Bronchial epithelial cell (primary cell): ENCODE measurements at regions not wholly inside any gene's neighbourhood (a gene's known extent, or its start where the extent isn't known, plus 50 kb on each side); places are given as distances from the start of the nearest gene placed in this dataset.
"Not testable (repeated sequence)": the region's sequence is repeated elsewhere in the genome, so short reads cannot be mapped to it uniquely, and the experiment has no call there.

Experiments
- DNase-seq: peaks from one replicate; pipeline ENCODE4 v3.0.0-alpha.2; 2010; ENCODE audit warnings: low read depth
- FAIRE-seq: peaks from 2 replicates; lab custom pipeline; 2011; peaks lifted over from hg19 to GRCh38; lab: Jason Lieb, UNC
- H3K27me3 ChIP-seq: 2 replicates; pipeline ENCODE4 v1.5.1; 2011; ENCODE audit warnings: low read length; ENCODE audit not compliant: control insufficient read depth, insufficient read depth
- H3K36me3 ChIP-seq: 2 replicates; pipeline ENCODE4 v1.5.1; 2011; ENCODE audit warnings: low read length; ENCODE audit not compliant: control insufficient read depth, insufficient read depth
- H3K4me3 ChIP-seq: 2 replicates; pipeline ENCODE4 v1.5.1; 2011; ENCODE audit warnings: mild to moderate bottlenecking, low read depth, low read length, control low read depth
- CTCF ChIP-seq: IDR thresholded peaks from 2 replicates; pipeline ENCODE4 v1.5.1; 2011; ENCODE audit warnings: mild to moderate bottlenecking, moderate library complexity, low read length, control low read depth, inconsistent platforms; ENCODE audit not compliant: insufficient read depth, severe bottlenecking

- FAIRE-seq (no peak), DNase-seq (no peak)
- no peak for TF ChIP-seq CTCF
- Histone ChIP-seq H3K36me3 (no peaks in the 10 kb centered on the region), H3K4me3 (no peak overlapping the region), H3K27me3 (no peaks in the 10 kb centered on the region)
Observed at GRCh38 chr2:78245394-78246135, 723.4 kb upstream of the LRRTM4 start.

GRCh38 chr2:78251708-78252107 lies 729.5 kb upstream of the LRRTM4 start:
- DNase-seq: no peak
- H3K36me3 ChIP-seq: no peaks in the 10 kb centered on the region
- TF ChIP-seq CTCF: no peak
- FAIRE-seq: no peak
- H3K27me3 ChIP-seq: no peaks in the 10 kb centered on the region
- H3K4me3 ChIP-seq: no peak overlapping the region

DNA sequence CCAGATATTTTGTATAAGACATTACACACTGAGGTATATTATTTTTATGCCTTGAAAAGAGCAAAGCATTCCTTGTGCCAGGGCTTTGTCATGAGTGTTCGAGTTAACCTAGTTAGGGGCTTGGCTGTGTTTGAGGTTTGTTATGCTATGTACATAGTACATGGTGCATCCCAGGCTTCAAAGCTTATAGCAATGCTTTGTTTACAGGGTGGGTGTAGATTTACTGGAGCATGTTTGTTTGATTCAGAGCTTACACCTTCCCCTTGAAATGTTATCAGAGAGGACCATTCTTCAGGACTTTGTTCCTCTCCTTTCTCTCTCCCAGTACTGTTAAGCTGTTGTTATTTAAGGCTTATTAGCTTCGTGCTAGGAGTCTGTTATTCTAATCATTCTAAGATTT lies 738.7 kb upstream of the LRRTM4 start:
- TF ChIP-seq CTCF: no peak
- Histone ChIP-seq H3K27me3 (no peaks in the 10 kb centered on the region), H3K4me3 (no peak overlapping the region), H3K36me3 (no peaks in the 10 kb centered on the region)
- no peak for FAIRE-seq
- DNase-seq: no peak

GRCh38 chr2:78261454-78261853 lies 739.3 kb upstream of the LRRTM4 start:
- Histone ChIP-seq H3K4me3 (no peak overlapping the region), H3K36me3 (no peaks in the 10 kb centered on the region), H3K27me3 (no peaks in the 10 kb centered on the region)
- DNase-seq (no peak), FAIRE-seq (no peak)
- TF ChIP-seq CTCF: no peak

DNA sequence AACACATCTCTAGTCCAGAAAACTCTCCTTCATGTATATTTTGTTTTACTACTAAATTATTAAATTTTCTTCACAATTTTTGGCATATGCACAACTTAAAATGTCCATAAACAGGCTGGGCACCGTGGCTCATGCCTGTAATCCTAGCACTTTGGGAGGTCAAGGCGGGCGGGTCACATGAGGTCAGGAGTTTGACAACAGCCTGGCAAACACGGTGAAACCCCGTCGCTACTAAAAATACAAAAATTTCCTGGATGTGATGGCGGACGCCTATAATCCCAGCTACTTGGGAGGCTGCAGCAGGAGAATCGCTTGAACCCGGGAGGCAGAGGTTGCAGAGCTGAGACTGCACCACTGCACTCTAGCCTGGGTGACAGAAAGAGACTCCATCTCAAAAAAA lies 739.9 kb upstream of the LRRTM4 start:
- H3K36me3 ChIP-seq, H3K4me3 ChIP-seq, FAIRE-seq, H3K27me3 ChIP-seq, DNase-seq: not testable (repeated sequence)

GRCh38 chr2:78262713-78263375 lies 740.7 kb upstream of the LRRTM4 start:
- no peaks in the 10 kb centered on the region for H3K27me3 ChIP-seq
- TF ChIP-seq CTCF: no peak
- DNase-seq (no peak), FAIRE-seq (no peak)
- no peak overlapping the region for H3K4me3 ChIP-seq
- H3K36me3 ChIP-seq: no peaks in the 10 kb centered on the region
